Suprapubic skin (tissue), 4 donors: ENCODE measurements at regions not wholly inside any gene's neighbourhood (a gene's known extent, or its start where the extent isn't known, plus 50 kb on each side); places are given as distances from the start of the nearest gene placed in this dataset.

Source experiments
- DNase-seq, 2 donors: peaks; one replicate each; pipeline ENCODE4 v3.0.0-alpha.2; 2019; ENCODE audit warnings: low spot score in 2 of 2
- H3K27ac ChIP-seq: fragments of 200-600 bp; sonication (generic); one replicate; pipeline ENCODE4 v1.5.1; 2019
- H3K27me3 ChIP-seq: fragments of 200-600 bp; sonication (generic); one replicate; pipeline ENCODE4 v1.5.1; 2019
- H3K36me3 ChIP-seq: fragments of 200-600 bp; sonication (generic); one replicate; pipeline ENCODE4 v1.5.1; 2019
- H3K4me1 ChIP-seq: fragments of 200-600 bp; sonication (generic); one replicate; pipeline ENCODE4 v1.5.1; 2019
- H3K4me3 ChIP-seq: fragments of 200-600 bp; sonication (generic); one replicate; pipeline ENCODE4 v1.5.1; 2019; ENCODE audit warnings: mild to moderate bottlenecking
- H3K9me3 ChIP-seq: fragments of 200-600 bp; sonication (generic); one replicate; pipeline ENCODE4 v1.5.1; 2019
- EP300 ChIP-seq: sonication (generic); formaldehyde crosslinking; IDR thresholded peaks from one replicate; pipeline ENCODE4 v1.6.1; 2017; ENCODE audit warnings: antibody characterized with exemption
- POLR2A ChIP-seq, 2 donors: fragments of 450-650 bp; IDR thresholded peaks; one replicate each; pipeline ENCODE4 v1.6.1; 2017; ENCODE audit warnings: antibody characterized with exemption in 2 of 2, mild to moderate bottlenecking in 2 of 2, moderate library complexity in 2 of 2
- POLR2AphosphoS5 ChIP-seq, 3 donors: sonication (generic); formaldehyde crosslinking; IDR thresholded peaks; one replicate each; pipeline ENCODE4 v1.6.1; 2017; ENCODE audit warnings: antibody characterized with exemption in 3 of 3
- WGBS: methylation state at CpG from one replicate; pipeline ENCODE4 v1.1.5; 2018; 5-methylcytosine and 5-hydroxymethylcytosine counted together
- TF ChIP-seq, protein P1 (sequence below), 2 donors: fragments of 200-600 bp in 1 of 2; fragments of 450-650 bp in 1 of 2; sonication (generic) in 1 of 2; IDR thresholded peaks; one replicate each; pipeline ENCODE4 v1.5.1; 2016 to 2019; ENCODE audit warnings: antibody characterized with exemption in 2 of 2, mild to moderate bottlenecking in 1 of 2, moderate library complexity in 1 of 2

GRCh38 chr11:80986421-80987074, 1545.7 kb upstream of the TENM4 start:
- Histone ChIP-seq H3K4me1 (no peaks in the 10 kb centered on the region), H3K4me3 (no peak overlapping the region), H3K27ac (no peak overlapping the region), H3K9me3 (no peaks in the 10 kb centered on the region), H3K36me3 (no peaks in the 10 kb centered on the region), H3K27me3 (no peaks in the 10 kb centered on the region)
- WGBS, result 78% methylated on average over 1 of the region's 1 CpG
- TF ChIP-seq, protein P1, sequence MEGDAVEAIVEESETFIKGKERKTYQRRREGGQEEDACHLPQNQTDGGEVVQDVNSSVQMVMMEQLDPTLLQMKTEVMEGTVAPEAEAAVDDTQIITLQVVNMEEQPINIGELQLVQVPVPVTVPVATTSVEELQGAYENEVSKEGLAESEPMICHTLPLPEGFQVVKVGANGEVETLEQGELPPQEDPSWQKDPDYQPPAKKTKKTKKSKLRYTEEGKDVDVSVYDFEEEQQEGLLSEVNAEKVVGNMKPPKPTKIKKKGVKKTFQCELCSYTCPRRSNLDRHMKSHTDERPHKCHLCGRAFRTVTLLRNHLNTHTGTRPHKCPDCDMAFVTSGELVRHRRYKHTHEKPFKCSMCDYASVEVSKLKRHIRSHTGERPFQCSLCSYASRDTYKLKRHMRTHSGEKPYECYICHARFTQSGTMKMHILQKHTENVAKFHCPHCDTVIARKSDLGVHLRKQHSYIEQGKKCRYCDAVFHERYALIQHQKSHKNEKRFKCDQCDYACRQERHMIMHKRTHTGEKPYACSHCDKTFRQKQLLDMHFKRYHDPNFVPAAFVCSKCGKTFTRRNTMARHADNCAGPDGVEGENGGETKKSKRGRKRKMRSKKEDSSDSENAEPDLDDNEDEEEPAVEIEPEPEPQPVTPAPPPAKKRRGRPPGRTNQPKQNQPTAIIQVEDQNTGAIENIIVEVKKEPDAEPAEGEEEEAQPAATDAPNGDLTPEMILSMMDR (IDR thresholded peaks at IDR 0.05), result no peak
- TF ChIP-seq EP300 (no peak), POLR2A (IDR thresholded peaks at IDR 0.05) (no peak), POLR2AphosphoS5 (IDR thresholded peaks at IDR 0.05) (no peak)
- no peak for DNase-seq

- Histone ChIP-seq H3K4me3 (no peak overlapping the region), H3K27me3 (no peaks in the 10 kb centered on the region), H3K9me3 (no peaks in the 10 kb centered on the region), H3K4me1 (no peaks in the 10 kb centered on the region), H3K27ac (no peak overlapping the region), H3K36me3 (no peaks in the 10 kb centered on the region)
- no peak for DNase-seq
- TF ChIP-seq, protein P1 (IDR thresholded peaks at IDR 0.05), result no peak
- TF ChIP-seq EP300, result no peak
- no peak for TF ChIP-seq POLR2A (IDR thresholded peaks at IDR 0.05)
- TF ChIP-seq POLR2AphosphoS5 (IDR thresholded peaks at IDR 0.05), result no peak
These were observed 1539.4 kb upstream of the TENM4 start for GRCh38 chr11:80980227-80980626.

DNA sequence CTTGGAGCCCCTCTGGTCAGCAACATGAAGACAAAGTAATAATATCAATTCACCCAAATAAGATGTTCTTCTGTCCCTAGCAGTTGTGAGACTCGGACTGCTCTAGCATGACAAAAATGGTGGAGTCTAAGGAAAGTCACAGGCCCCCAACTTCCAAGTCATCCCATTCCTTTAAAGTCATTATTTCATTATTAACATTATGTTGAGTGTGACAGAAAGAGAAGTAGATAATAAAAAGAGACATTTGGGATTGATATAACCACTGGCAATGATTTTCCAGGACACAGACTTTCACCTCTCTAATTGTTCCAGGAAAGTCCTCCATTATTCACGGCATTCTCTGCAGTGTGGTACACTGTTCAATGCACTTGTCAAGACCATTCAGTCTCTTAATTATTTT, 1533.0 kb upstream of the TENM4 start:
- H3K9me3 ChIP-seq, result no peaks in the 10 kb centered on the region
- no peak overlapping the region for H3K27ac ChIP-seq
- 87% methylated on average over 2 of the region's 2 CpGs for WGBS
- no peaks in the 10 kb centered on the region for H3K27me3 ChIP-seq
- no peaks in the 10 kb centered on the region for H3K4me1 ChIP-seq
- TF ChIP-seq EP300 (no peak), POLR2A (IDR thresholded peaks at IDR 0.05) (no peak), POLR2AphosphoS5 (IDR thresholded peaks at IDR 0.05) (no peak)
- TF ChIP-seq, protein P1 (IDR thresholded peaks at IDR 0.05), result no peak
- DNase-seq, result no peak
- no peak overlapping the region for H3K4me3 ChIP-seq
- H3K36me3 ChIP-seq, result no peaks in the 10 kb centered on the region

GRCh38 chr11:80970037-80970436, 1529.2 kb upstream of the TENM4 start:
- no peak for DNase-seq
- H3K27me3 ChIP-seq, result no peaks in the 10 kb centered on the region

DNA sequence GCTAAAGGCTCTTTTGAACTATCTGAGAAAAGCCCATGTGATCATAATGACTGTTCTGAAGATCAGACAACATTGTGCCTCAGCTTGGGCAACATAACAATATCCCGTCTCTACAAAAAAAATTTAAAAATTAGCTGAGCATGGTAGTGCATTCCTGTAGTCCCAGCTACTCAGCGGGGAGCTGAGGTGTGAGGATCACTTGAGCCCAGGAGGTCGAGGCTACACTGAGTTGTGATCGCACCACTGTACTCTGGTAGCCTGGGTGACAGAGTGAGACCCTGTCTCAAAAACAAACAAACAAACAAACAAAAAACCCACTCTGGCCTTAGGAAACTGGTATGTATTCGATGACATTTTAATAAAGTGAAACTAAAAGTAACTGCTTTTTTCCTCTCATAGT, 1526.8 kb upstream of the TENM4 start:
- Histone ChIP-seq H3K9me3 (no peaks in the 10 kb centered on the region), H3K4me1 (no peaks in the 10 kb centered on the region), H3K36me3 (no peaks in the 10 kb centered on the region), H3K27me3 (no peaks in the 10 kb centered on the region), H3K27ac (no peak overlapping the region), H3K4me3 (no peak overlapping the region)
- 81% methylated on average over 5 of the region's 5 CpGs for WGBS
- TF ChIP-seq EP300 (no peak), POLR2A (IDR thresholded peaks at IDR 0.05) (no peak), POLR2AphosphoS5 (IDR thresholded peaks at IDR 0.05) (no peak)
- TF ChIP-seq, protein P1 (IDR thresholded peaks at IDR 0.05), result no peak
- DNase-seq, result no peak

More at GRCh38 chr11:80970037-80970436, 1529.2 kb upstream of the TENM4 start:
- Histone ChIP-seq H3K27ac (no peak overlapping the region), H3K36me3 (no peaks in the 10 kb centered on the region), H3K9me3 (no peaks in the 10 kb centered on the region), H3K4me3 (no peak overlapping the region), H3K4me1 (no peaks in the 10 kb centered on the region)
- TF ChIP-seq, protein P1 (IDR thresholded peaks at IDR 0.05), result no peak
- TF ChIP-seq POLR2AphosphoS5 (IDR thresholded peaks at IDR 0.05) (no peak), EP300 (no peak), POLR2A (IDR thresholded peaks at IDR 0.05) (no peak)
